Osteoblast (primary cell): ENCODE measurements at regions not wholly inside any gene's neighbourhood (a gene's known extent, or its start where the extent isn't known, plus 50 kb on each side); places are given as distances from the start of the nearest gene placed in this dataset.

Source experiments
- DNase-seq: peaks from one replicate; pipeline ENCODE4 v3.0.0; 2011; ENCODE audit warnings: low spot score, mixed read lengths; ENCODE audit not compliant: insufficient read length; ENCODE audit errors: missing footprints
- H2AFZ ChIP-seq: 2 replicates; pipeline ENCODE4 v1.6.0; 2011; ENCODE audit warnings: mild to moderate bottlenecking, low read length
- H3K27ac ChIP-seq: 2 replicates; pipeline ENCODE4 v1.5.1; 2011; ENCODE audit warnings: mild to moderate bottlenecking, low read depth, low read length, moderate library complexity
- H3K27me3 ChIP-seq: 2 replicates; pipeline ENCODE4 v1.6.0; 2012; ENCODE audit warnings: mild to moderate bottlenecking, control low read depth, inconsistent platforms, low read length, moderate library complexity; ENCODE audit not compliant: insufficient read depth
- H3K36me3 ChIP-seq: 2 replicates; pipeline ENCODE4 v1.5.1; 2011; ENCODE audit warnings: mild to moderate bottlenecking, low read length, control low read depth, moderate library complexity; ENCODE audit not compliant: insufficient read depth
- H3K4me1 ChIP-seq: 2 replicates; pipeline ENCODE4 v1.5.1; 2011; ENCODE audit warnings: mild to moderate bottlenecking, low read length, control low read depth, moderate library complexity; ENCODE audit not compliant: insufficient read depth
- H3K4me2 ChIP-seq: 2 replicates; pipeline ENCODE4 v1.6.0; 2011; ENCODE audit warnings: mild to moderate bottlenecking, low read length; ENCODE audit not compliant: insufficient read depth
- H3K4me3 ChIP-seq: fragments of 200-600 bp; sonication (generic); 3 replicates; pipeline ENCODE4 v1.5.1; 2012; ENCODE audit warnings: mild to moderate bottlenecking, low read length, inconsistent platforms; ENCODE audit not compliant: insufficient read depth
- H3K79me2 ChIP-seq: 2 replicates; pipeline ENCODE4 v1.6.0; 2012; ENCODE audit warnings: mild to moderate bottlenecking, low read length, control low read depth, inconsistent platforms; ENCODE audit not compliant: insufficient read depth
- H3K9me3 ChIP-seq: 2 replicates; pipeline ENCODE4 v1.5.1; 2011; ENCODE audit warnings: low read depth, low read length, control low read depth
- H4K20me1 ChIP-seq: 2 replicates; pipeline ENCODE4 v1.6.0; 2012; ENCODE audit warnings: mild to moderate bottlenecking, low read length, control low read depth; ENCODE audit not compliant: insufficient read depth
- TF ChIP-seq, protein P1 (sequence below): IDR thresholded peaks from 2 replicates; pipeline ENCODE4 v1.5.1; 2011; ENCODE audit warnings: mild to moderate bottlenecking, low read depth, low read length, moderate library complexity; ENCODE audit errors: extremely low read depth

DNA sequence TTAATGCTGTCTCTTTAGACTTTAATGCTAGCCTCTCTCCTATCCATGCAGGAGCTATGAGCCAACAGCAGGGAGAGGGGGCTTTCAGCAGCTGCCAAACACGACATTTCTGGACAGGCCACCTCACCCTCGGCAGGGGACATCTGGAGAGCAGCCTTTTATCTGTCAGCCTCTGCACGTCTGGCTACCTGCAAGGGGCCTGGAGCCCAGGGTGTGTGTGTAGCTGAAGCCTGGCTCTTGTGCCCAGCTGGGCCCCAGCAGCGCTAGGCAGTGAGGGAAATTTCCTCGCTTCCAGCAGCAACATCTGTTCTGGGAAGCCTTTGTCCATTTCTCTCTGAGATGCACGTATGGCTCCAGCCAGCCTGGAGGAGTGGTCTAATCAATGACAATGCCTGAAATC is 728.7 kb upstream of the ID2 start:
- H3K9me3 ChIP-seq: no peaks in the 10 kb centered on the region
- H3K79me2 ChIP-seq: no peaks in the 10 kb centered on the region
- H3K27ac ChIP-seq: no peak overlapping the region
- DNase-seq: no peak
- H3K4me1 ChIP-seq: no peaks in the 10 kb centered on the region
- no peaks in the 10 kb centered on the region for H3K36me3 ChIP-seq
- no peak overlapping the region for H3K4me3 ChIP-seq
- H3K4me2 ChIP-seq: no peak overlapping the region
- no peaks in the 10 kb centered on the region for H4K20me1 ChIP-seq
- H2AFZ ChIP-seq: no peak overlapping the region
- TF ChIP-seq, protein P1, sequence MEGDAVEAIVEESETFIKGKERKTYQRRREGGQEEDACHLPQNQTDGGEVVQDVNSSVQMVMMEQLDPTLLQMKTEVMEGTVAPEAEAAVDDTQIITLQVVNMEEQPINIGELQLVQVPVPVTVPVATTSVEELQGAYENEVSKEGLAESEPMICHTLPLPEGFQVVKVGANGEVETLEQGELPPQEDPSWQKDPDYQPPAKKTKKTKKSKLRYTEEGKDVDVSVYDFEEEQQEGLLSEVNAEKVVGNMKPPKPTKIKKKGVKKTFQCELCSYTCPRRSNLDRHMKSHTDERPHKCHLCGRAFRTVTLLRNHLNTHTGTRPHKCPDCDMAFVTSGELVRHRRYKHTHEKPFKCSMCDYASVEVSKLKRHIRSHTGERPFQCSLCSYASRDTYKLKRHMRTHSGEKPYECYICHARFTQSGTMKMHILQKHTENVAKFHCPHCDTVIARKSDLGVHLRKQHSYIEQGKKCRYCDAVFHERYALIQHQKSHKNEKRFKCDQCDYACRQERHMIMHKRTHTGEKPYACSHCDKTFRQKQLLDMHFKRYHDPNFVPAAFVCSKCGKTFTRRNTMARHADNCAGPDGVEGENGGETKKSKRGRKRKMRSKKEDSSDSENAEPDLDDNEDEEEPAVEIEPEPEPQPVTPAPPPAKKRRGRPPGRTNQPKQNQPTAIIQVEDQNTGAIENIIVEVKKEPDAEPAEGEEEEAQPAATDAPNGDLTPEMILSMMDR: no peak
- H3K27me3 ChIP-seq: no peaks in the 10 kb centered on the region

DNA sequence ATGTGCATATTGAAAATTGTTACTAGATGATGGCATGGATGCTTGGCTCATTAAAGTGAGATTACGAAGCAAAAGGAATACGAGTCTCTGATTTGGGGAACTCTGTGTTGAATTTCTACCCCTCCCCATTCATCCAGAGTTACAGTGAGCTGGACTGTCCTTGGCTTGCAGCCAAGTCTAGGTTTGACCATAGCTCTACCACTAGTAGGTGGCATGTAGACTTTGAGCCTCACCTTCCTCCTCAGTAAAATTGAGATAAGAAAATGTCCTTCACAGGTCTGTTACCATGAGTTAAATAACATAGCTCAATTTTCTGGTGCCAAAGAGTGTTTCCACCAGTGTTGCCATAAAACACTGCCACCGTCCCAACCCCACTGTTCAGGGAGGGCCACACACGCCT is 727.6 kb upstream of the ID2 start:
- Histone ChIP-seq H3K79me2 (no peaks in the 10 kb centered on the region), H3K36me3 (no peaks in the 10 kb centered on the region), H3K27ac (no peak overlapping the region), H4K20me1 (no peaks in the 10 kb centered on the region), H3K27me3 (no peaks in the 10 kb centered on the region), H2AFZ (no peak overlapping the region), H3K4me3 (no peak overlapping the region), H3K4me2 (no peak overlapping the region), H3K9me3 (no peaks in the 10 kb centered on the region), H3K4me1 (no peaks in the 10 kb centered on the region)
- TF ChIP-seq, protein P1: no peak
- DNase-seq: no peak

DNA sequence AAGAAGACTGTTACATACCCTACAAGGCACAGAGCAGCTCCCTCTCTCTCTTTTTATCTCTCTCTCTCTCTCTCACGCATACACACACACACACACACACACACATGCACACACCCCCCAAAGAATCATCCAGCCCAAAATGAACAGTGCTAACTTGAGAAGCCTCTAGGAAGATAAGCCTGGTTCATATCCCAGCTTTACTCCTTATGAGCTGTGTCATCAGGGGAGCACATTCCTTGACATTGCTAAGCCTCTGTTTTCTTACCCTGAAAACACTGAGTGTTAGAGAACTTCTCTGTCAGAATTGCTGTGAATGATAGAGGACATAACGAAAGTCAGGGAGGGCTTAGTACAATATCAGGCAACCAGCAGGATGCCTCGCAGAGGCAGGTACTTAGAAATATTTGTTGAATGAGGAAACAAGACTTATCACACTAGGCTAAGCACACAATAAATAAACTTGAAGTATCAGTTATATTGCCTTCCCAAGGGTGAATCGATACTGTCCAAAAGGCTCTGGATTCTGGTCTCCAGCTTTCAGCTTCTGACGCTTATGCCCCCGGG is 725.6 kb upstream of the ID2 start:
- peak; percentile 78 for DNase-seq
- Histone ChIP-seq H3K4me3 (no peak overlapping the region), H3K27me3 (no peaks in the 10 kb centered on the region), H3K27ac (no peak overlapping the region), H2AFZ (no peak overlapping the region), H3K9me3 (no peaks in the 10 kb centered on the region), H3K79me2 (no peaks in the 10 kb centered on the region), H3K36me3 (no peaks in the 10 kb centered on the region), H3K4me1 (no peaks in the 10 kb centered on the region), H4K20me1 (no peaks in the 10 kb centered on the region), H3K4me2 (no peak overlapping the region)
- TF ChIP-seq, protein P1: no peak

DNA sequence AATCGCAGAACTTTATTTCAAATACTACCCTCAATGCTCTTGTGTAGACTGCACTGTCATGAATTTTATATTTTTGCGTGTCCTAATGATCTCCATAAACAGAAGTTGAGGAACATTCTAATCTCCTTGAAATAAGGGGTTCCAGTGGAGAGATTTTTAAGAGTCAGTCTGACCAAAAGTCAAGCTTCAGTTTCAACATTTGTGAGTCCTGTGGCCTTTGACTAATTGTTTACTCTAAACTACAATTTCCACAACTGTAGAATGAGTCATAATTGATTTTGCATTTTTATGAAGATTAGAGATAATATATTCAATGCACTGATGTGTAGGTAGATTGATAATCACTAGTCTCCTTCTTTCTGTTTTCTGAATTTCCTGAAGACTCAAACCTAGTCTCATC is 720.3 kb upstream of the ID2 start:
- Histone ChIP-seq H3K4me3 (no peak overlapping the region), H3K36me3 (no peaks in the 10 kb centered on the region), H2AFZ (no peak overlapping the region), H3K79me2 (no peaks in the 10 kb centered on the region), H4K20me1 (no peaks in the 10 kb centered on the region), H3K9me3 (no peaks in the 10 kb centered on the region), H3K4me1 (no peaks in the 10 kb centered on the region), H3K27ac (no peak overlapping the region), H3K27me3 (no peaks in the 10 kb centered on the region), H3K4me2 (no peak overlapping the region)
- TF ChIP-seq, protein P1: no peak
- DNase-seq: no peak
